SU-DHL-6 (cell line): ENCODE measurements at regions not wholly inside any gene's neighbourhood (a gene's known extent, or its start where the extent isn't known, plus 50 kb on each side); places are given as distances from the start of the nearest gene placed in this dataset.

Experiments
- H2AFZ ChIP-seq: fragments of 200-600 bp; sonication (generic); 2 replicates; pipeline ENCODE4 v1.6.1; 2014; ENCODE audit warnings: low read depth, mild to moderate bottlenecking, moderate library complexity, mixed read lengths, antibody characterized with exemption, low read length; ENCODE audit not compliant: severe bottlenecking
- H3F3A ChIP-seq: fragments of 200-600 bp; shearing (Covaris generic); 2 replicates; pipeline ENCODE4 v1.6.0; 2016; ENCODE audit warnings: antibody characterized with exemption, mild to moderate bottlenecking; ENCODE audit not compliant: insufficient read depth
- H3K27ac ChIP-seq: fragments of 200-600 bp; sonication (generic); 2 replicates; pipeline ENCODE4 v1.5.1; 2016; ENCODE audit warnings: low read depth, mild to moderate bottlenecking, low read length, moderate library complexity, mixed read lengths
- H3K27me3 ChIP-seq: fragments of 200-600 bp; sonication (generic), shearing (Covaris generic); 2 replicates; pipeline ENCODE4 v1.6.0; 2014; ENCODE audit warnings: mild to moderate bottlenecking, low read length
- H3K36me3 ChIP-seq: fragments of 200-600 bp; sonication (generic); 2 replicates; pipeline ENCODE4 v1.6.1; 2014; ENCODE audit warnings: mild to moderate bottlenecking, low read length, mixed read lengths
- H3K4me2 ChIP-seq: fragments of 300-600, 200-600 bp; shearing (Covaris generic), sonication (generic); 2 replicates; pipeline ENCODE4 v1.6.0; 2014; ENCODE audit warnings: low read length, low read depth, mild to moderate bottlenecking; ENCODE audit not compliant: poor library complexity, severe bottlenecking
- H3K4me3 ChIP-seq: fragments of 200-600 bp; sonication (generic); 2 replicates; pipeline ENCODE4 v1.5.1; 2014; ENCODE audit warnings: antibody characterized with exemption, low read length, mild to moderate bottlenecking, mixed read lengths; ENCODE audit not compliant: insufficient read depth, poor library complexity, severe bottlenecking
- H3K79me2 ChIP-seq: fragments of 200-600 bp; sonication (generic); 2 replicates; pipeline ENCODE4 v1.6.1; 2014; ENCODE audit warnings: mild to moderate bottlenecking, low read length, moderate library complexity; ENCODE audit not compliant: insufficient read depth
- H3K9ac ChIP-seq: fragments of 200-600 bp; sonication (generic); 2 replicates; pipeline ENCODE4 v1.7.0; 2014; ENCODE audit warnings: mild to moderate bottlenecking, low read length
- H3K9me2 ChIP-seq: fragments of 200-600 bp; sonication (generic); replicated peaks from 2 replicates; pipeline ENCODE4 v1.6.1; 2014; ENCODE audit warnings: low read length; ENCODE audit not compliant: insufficient read depth
- H3K9me3 ChIP-seq: fragments of 200-600 bp; sonication (generic); 2 replicates; pipeline ENCODE4 v1.6.1; 2014; ENCODE audit warnings: low read length, mixed read lengths; ENCODE audit not compliant: insufficient read depth
- H4K20me1 ChIP-seq: fragments of 200-600 bp; sonication (generic); 2 replicates; pipeline ENCODE4 v1.6.1; 2014; ENCODE audit warnings: low read depth, mild to moderate bottlenecking, antibody characterized with exemption, low read length, moderate library complexity, mixed read lengths
- CTCF ChIP-seq: fragments of 200-600 bp; sonication (generic); IDR thresholded peaks from one replicate; pipeline ENCODE4 v1.5.1; 2017; ENCODE audit warnings: antibody characterized with exemption, mild to moderate bottlenecking, low read length, moderate library complexity; ENCODE audit not compliant: insufficient read depth, poor library complexity, severe bottlenecking
- EZH2phosphoT487 ChIP-seq: fragments of 200-600 bp; sonication (generic), shearing (Covaris generic); conservative IDR thresholded peaks from 2 replicates; pipeline ENCODE4 v1.6.1; 2018; ENCODE audit warnings: mild to moderate bottlenecking, antibody characterized with exemption, low read length, moderate library complexity, mixed read lengths

- H3K4me3 ChIP-seq = no peak overlapping the region
- no peaks in the 10 kb centered on the region for H3F3A ChIP-seq
- no peak overlapping the region for H3K27ac ChIP-seq
- H3K9me2 ChIP-seq = no peaks in the 10 kb centered on the region
- H3K4me2 ChIP-seq = no peak overlapping the region
- no peaks in the 10 kb centered on the region for H4K20me1 ChIP-seq
- H2AFZ ChIP-seq = no peak overlapping the region
- H3K9ac ChIP-seq = no peak overlapping the region
- H3K9me3 ChIP-seq = no peaks in the 10 kb centered on the region
- H3K36me3 ChIP-seq = no peaks in the 10 kb centered on the region
- H3K27me3 ChIP-seq = no peaks in the 10 kb centered on the region
- H3K79me2 ChIP-seq = no peaks in the 10 kb centered on the region
- TF ChIP-seq CTCF (no peak), EZH2phosphoT487 (no peak)
These were observed 430.4 kb downstream of the MTX2 start for GRCh38 chr2:176699644-176700043.

DNA sequence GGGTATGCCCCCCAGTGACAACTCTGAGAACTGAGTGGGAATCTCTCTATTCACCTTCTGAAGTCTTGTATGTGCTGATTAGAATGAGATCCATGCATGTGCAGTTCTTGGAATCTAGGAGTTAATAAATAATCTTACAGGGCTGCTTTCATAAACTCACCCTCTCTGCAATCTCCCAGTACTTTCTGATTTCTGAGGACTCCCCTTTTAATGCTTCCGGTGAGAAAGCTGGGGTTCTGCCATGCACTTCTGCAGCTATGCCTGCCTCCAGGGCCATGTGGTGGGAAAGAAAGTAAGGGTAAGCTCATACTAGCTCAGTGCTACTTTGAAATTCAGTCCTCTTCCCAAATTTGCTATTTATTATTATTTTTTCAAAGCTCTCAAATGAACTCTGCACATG lies 432.9 kb downstream of the MTX2 start:
- H4K20me1 ChIP-seq = no peaks in the 10 kb centered on the region
- H3K27ac ChIP-seq = no peak overlapping the region
- H3K4me2 ChIP-seq = no peak overlapping the region
- H3K27me3 ChIP-seq = no peaks in the 10 kb centered on the region
- no peaks in the 10 kb centered on the region for H3F3A ChIP-seq
- no peaks in the 10 kb centered on the region for H3K79me2 ChIP-seq
- H3K36me3 ChIP-seq = no peaks in the 10 kb centered on the region
- TF ChIP-seq EZH2phosphoT487 = no peak
- no peak for TF ChIP-seq CTCF
- H3K9me3 ChIP-seq = no peaks in the 10 kb centered on the region
- H3K4me3 ChIP-seq = no peak overlapping the region
- H3K9ac ChIP-seq = no peak overlapping the region
- no peaks in the 10 kb centered on the region for H3K9me2 ChIP-seq
- no peak overlapping the region for H2AFZ ChIP-seq

DNA sequence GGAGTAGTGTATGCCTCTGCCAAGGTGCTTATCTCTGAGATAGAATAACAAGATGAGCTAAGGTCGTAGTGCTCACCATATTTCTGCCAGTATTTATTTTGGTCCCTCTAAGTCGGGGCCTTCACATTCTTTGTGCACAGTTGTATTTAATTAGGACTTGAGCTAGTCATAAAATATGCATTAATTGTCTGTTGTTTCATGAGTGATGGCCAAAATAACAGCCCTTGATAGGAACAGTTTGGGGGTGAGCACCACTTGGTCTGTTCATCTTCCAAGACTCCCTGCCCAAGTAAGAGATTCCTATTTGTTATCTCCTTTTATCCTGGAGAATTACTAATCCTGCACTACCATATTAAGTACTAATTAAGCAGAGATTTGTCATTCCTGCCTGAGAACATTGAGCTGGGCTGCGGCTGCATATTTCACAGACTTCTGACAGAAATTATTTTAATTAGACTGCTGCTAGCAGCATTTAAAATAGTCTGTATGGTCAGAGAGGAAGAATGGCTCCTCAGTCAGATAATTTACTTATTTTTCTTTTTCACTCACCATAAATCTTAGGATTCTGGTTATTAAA lies 435.1 kb downstream of the MTX2 start:
- no peak for TF ChIP-seq CTCF
- TF ChIP-seq EZH2phosphoT487 = no peak
- H4K20me1 ChIP-seq = no peaks in the 10 kb centered on the region
- H3K27me3 ChIP-seq = no peaks in the 10 kb centered on the region
- no peak overlapping the region for H3K4me3 ChIP-seq
- H3K79me2 ChIP-seq = no peaks in the 10 kb centered on the region
- no peak overlapping the region for H3K9ac ChIP-seq
- no peaks in the 10 kb centered on the region for H3K36me3 ChIP-seq
- H2AFZ ChIP-seq = no peak overlapping the region
- H3K9me3 ChIP-seq = no peaks in the 10 kb centered on the region
- no peaks in the 10 kb centered on the region for H3F3A ChIP-seq
- no peaks in the 10 kb centered on the region for H3K9me2 ChIP-seq
- H3K4me2 ChIP-seq = no peak overlapping the region
- H3K27ac ChIP-seq = no peak overlapping the region
